HL-60 (cell line): ENCODE measurements at regions not wholly inside any gene's neighbourhood (a gene's known extent, or its start where the extent isn't known, plus 50 kb on each side); places are given as distances from the start of the nearest gene placed in this dataset.

ENCODE experiments used
- GABPA ChIP-seq: IDR thresholded peaks from 2 replicates; pipeline ENCODE4 v1.6.1; 2012; ENCODE audit warnings: low read depth
- POLR2AphosphoS5 ChIP-seq: IDR thresholded peaks from 2 replicates; pipeline ENCODE4 v1.6.1; 2012; ENCODE audit warnings: low read depth
- SPI1 ChIP-seq: IDR thresholded peaks from 2 replicates; pipeline ENCODE4 v1.6.1; 2012; ENCODE audit warnings: low read depth, mild to moderate bottlenecking, borderline replicate concordance
- TF ChIP-seq, protein P1 (sequence below): IDR thresholded peaks from one replicate; pipeline ENCODE4 v1.5.1; 2011; ENCODE audit warnings: low read length, control low read depth, inconsistent platforms; ENCODE audit not compliant: insufficient read depth
- TF ChIP-seq, protein P2 (sequence below): IDR thresholded peaks from 2 replicates; pipeline ENCODE4 v1.6.1; 2012; ENCODE audit warnings: low read depth; ENCODE audit not compliant: insufficient replicate concordance

DNA sequence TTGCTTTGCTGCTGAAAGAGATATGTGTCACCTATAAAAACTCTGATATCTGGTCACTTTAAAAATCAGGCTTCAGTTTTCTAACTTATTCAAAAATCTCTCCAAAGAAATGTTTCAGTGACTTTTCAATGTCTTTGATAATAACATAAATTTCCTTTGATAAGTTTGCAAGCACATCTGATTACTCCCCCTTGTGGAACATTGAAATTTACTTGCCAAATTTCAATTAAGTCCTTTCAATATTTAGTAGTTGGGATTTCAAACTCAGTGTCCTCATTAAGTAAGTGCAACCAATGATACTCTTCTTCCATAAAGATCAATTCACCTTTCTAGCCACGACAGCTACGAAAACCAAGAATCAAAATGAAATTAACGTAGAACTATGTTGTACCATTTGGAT, 151.3 kb upstream of the FAM47C start:
- TF ChIP-seq, protein P1, sequence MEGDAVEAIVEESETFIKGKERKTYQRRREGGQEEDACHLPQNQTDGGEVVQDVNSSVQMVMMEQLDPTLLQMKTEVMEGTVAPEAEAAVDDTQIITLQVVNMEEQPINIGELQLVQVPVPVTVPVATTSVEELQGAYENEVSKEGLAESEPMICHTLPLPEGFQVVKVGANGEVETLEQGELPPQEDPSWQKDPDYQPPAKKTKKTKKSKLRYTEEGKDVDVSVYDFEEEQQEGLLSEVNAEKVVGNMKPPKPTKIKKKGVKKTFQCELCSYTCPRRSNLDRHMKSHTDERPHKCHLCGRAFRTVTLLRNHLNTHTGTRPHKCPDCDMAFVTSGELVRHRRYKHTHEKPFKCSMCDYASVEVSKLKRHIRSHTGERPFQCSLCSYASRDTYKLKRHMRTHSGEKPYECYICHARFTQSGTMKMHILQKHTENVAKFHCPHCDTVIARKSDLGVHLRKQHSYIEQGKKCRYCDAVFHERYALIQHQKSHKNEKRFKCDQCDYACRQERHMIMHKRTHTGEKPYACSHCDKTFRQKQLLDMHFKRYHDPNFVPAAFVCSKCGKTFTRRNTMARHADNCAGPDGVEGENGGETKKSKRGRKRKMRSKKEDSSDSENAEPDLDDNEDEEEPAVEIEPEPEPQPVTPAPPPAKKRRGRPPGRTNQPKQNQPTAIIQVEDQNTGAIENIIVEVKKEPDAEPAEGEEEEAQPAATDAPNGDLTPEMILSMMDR = no peak
- TF ChIP-seq POLR2AphosphoS5 (no peak), GABPA (no peak), SPI1 (no peak)
- TF ChIP-seq, protein P2, sequence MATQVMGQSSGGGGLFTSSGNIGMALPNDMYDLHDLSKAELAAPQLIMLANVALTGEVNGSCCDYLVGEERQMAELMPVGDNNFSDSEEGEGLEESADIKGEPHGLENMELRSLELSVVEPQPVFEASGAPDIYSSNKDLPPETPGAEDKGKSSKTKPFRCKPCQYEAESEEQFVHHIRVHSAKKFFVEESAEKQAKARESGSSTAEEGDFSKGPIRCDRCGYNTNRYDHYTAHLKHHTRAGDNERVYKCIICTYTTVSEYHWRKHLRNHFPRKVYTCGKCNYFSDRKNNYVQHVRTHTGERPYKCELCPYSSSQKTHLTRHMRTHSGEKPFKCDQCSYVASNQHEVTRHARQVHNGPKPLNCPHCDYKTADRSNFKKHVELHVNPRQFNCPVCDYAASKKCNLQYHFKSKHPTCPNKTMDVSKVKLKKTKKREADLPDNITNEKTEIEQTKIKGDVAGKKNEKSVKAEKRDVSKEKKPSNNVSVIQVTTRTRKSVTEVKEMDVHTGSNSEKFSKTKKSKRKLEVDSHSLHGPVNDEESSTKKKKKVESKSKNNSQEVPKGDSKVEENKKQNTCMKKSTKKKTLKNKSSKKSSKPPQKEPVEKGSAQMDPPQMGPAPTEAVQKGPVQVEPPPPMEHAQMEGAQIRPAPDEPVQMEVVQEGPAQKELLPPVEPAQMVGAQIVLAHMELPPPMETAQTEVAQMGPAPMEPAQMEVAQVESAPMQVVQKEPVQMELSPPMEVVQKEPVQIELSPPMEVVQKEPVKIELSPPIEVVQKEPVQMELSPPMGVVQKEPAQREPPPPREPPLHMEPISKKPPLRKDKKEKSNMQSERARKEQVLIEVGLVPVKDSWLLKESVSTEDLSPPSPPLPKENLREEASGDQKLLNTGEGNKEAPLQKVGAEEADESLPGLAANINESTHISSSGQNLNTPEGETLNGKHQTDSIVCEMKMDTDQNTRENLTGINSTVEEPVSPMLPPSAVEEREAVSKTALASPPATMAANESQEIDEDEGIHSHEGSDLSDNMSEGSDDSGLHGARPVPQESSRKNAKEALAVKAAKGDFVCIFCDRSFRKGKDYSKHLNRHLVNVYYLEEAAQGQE = no peak
